AG08395 (cell line): ENCODE measurements at regions not wholly inside any gene's neighbourhood (a gene's known extent, or its start where the extent isn't known, plus 50 kb on each side); places are given as distances from the start of the nearest gene placed in this dataset.
A peak's percentile ranks its signal among the peaks of the same experiment; 100 is the strongest.

Source experiments
- DNase-seq: peaks from one replicate; pipeline ENCODE4 v3.0.0; 2012; ENCODE audit warnings: mixed read lengths, low spot score

- peak; percentile 31 for DNase-seq
These were observed 119.2 kb downstream of the EFNB1 start for GRCh38 chrX:68947882-68948605.

- DNase-seq: peak; percentile 13
These were observed 116.9 kb downstream of the EFNB1 start for GRCh38 chrX:68945603-68946228.

- peak; percentile 1 for DNase-seq
These were observed 116.3 kb downstream of the EFNB1 start for GRCh38 chrX:68945081-68945602.

DNA sequence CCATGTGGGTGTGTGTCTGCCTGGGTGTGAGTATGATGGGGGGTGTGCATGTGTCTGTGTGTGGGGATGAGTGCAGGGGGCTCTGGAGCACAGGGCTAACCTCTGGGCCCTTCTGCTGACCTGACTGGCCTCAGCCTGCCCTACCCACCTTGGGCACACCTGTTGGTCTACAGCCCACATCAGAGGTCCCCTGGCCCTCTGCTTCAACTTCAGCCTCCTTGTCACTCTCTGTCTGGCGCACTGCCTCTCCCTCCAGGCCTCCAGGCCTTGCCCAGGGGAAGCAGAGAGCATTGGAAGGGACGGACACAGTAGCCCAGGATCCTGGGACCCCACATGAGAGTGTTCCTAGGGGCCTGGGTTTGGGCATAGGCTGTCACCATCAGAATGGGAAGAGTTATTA is 115.4 kb downstream of the EFNB1 start:
- DNase-seq: peak; percentile 0

GRCh38 chrX:68942840-68943239 is 114.0 kb downstream of the EFNB1 start:
- no peak for DNase-seq

- peak; percentile 1 for DNase-seq
These were observed 113.3 kb downstream of the EFNB1 start for GRCh38 chrX:68942104-68942503.

DNA sequence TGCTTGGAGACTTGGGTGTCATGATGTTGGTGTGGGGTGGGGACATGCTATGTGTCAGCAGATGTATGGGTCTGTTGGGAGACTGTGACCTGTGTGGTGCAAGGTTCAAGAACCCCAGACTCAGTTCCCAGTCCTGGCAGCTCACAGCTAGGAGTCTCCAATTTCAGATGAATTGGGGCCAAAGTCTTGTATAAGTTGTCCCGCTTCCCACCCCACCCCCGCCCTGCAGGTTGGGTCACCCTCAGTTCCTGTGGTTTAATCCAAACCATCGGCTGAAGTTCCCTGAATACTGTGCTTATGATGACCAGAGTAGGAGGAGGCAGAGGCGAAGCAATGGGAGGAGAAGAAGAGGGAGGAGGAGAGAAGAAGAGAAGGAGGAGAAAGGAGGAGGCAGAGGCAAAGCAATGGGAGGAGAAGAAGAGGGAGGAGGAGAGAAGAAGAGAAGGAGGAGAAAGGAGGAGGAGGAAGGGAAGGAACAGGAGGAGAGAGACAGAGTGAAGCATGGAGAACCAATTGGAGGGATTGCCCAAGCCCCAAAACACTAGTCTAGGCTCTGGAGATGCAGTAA is 112.6 kb downstream of the EFNB1 start:
- peak; percentile 1 for DNase-seq

GRCh38 chrX:68940601-68941000 is 111.8 kb downstream of the EFNB1 start:
- DNase-seq: peak; percentile 2

DNA sequence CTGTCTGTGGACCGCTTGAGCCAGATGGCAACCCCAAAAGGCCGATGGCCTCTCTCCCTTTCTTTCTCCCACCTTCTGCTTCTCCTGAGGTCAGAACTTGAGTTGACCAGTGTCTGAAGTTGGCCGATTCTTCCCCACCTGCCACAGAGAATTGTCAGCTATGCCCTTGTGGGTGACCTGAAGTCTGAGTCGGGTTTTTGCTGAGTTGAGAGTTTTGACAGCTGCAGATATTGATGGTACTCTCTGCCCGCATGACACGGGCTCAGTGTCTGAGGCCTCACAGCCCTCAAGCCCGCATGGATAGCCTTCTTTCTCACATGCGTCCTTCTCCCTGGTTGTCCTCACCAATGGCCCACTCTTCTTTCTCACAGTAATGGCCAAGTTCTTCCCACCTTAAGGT is 111.0 kb downstream of the EFNB1 start:
- peak; percentile 1 for DNase-seq

DNA sequence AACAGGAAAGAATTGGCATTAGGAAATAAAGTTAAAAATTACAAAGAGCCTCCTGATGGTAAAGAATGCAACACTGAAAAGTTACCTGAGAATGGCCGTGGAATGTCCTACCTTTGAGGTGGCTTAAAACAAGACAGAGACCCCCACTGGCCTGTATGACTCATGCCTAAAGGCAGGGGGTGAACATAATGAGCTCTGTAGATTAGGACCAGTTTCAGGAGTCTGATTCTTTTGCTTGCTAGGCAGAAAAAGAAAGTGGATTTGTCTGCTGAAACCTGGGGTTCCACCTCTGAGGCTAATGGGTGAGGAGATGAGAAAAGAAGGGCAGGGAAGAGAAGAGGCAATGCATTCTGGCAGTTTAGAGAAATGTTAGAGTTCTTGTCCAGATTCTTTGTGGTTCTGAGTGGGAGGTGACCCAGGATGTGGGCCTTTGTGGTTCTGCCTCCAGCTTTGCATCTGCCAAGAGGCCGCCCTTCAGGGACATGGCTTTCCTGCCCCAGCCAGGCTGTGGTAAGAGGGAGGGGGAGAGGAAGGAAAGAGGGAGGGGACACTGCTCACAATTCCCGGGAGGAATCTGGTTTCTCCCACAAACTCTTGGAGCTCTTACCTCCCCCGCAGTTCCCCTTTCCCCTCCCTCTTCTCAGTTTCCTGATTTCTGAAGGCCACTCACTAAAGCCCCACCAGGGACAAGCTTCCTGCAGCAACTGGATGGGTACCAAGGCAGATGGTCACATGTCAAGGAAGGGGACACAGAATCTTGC is 109.6 kb downstream of the EFNB1 start:
- peak; percentile 45 for DNase-seq

- DNase-seq: no peak
These were observed 108.8 kb downstream of the EFNB1 start for GRCh38 chrX:68937581-68937980.

DNA sequence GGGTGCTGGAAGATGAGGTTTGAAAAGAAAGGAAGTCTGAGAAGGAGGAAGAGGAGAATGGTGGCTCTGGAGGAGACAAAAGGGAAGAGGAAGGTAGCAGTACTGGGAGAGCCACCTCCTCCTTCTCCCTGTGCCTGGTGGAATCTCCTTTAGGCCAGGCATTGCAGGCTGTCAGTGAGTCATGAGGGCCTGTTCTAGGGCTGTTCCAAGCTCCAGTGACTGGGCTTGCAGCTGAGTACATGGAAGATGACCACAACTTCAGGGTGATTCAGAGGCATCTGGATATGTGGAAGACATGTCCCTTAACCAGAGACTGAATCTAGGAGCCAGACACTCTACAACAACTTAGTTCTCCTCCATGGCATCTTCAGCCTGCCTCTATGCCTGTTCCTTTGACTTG is 107.8 kb downstream of the EFNB1 start:
- DNase-seq: peak; percentile 87

- no peak for DNase-seq
These were observed 107.3 kb downstream of the EFNB1 start for GRCh38 chrX:68936126-68936525.

GRCh38 chrX:68935362-68935761 is 106.5 kb downstream of the EFNB1 start:
- DNase-seq: no peak

DNA sequence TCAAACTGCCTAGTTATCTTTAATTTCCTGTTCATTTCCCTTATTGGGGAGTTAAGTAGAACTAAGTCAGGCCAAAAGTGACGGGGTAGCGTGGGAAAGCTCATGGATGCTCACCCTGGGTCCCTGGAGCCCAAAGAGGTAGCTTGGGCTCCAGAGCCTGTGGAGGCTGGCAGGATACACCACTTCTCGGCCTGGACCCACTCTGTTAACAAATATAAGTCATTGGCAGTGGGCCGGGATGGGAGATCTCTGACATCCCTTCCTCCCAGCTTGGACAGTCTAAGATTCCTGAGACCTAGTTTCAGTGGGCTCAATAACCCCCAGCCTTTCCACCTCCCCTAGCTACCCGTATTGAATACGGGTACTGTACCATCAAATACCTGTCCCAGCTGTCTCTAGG is 106.1 kb downstream of the EFNB1 start:
- DNase-seq: no peak

GRCh38 chrX:68934421-68934820 is 105.6 kb downstream of the EFNB1 start:
- no peak for DNase-seq

DNA sequence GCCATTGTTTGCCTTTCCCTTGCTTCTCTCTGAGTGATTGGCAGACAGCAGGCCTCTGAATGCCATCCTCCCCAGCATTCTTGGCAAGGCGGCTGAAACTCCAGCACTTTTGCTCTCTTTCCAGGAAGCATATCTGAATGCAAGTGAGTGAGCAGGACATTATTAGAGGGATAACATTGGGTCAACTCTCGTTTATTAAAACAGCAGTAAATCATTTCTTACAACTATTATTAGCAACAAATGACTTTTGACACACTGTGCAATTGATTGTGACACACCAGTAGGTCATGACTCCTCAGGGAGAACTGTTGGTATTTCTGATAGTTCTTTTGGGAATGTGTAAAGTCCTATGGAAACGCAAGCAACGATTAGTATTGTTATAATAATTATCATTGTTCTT is 103.8 kb downstream of the EFNB1 start:
- DNase-seq: no peak

DNA sequence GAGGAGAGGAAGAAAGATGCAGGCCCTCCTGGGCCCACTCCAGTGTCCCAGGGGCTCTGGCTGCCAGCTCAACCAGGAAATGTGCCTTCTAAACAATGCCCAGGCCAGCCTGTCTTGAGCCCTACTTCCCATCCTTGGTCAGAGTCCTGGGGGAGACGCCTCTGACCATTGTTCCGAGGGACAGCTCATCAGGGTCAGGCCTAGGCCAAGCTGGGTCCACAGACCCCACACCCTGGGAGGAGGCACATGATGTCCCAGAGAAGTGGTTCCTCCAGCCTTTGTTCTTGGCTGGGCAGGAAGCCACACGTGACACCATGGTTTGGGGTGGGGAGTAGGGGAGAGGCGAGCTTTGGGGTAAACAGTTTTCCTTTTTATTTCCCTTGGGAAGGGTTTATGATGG is 102.5 kb downstream of the EFNB1 start:
- DNase-seq: no peak

- no peak for DNase-seq
These were observed 101.9 kb downstream of the EFNB1 start for GRCh38 chrX:68930542-68931317.

GRCh38 chrX:68929332-68930150 is 100.7 kb downstream of the EFNB1 start:
- DNase-seq: peak; percentile 75

- no peak for DNase-seq
These were observed 99.6 kb downstream of the EFNB1 start for GRCh38 chrX:68928401-68928800.
